Liver (tissue), 8 donors: ENCODE measurements at regions not wholly inside any gene's neighbourhood (a gene's known extent, or its start where the extent isn't known, plus 50 kb on each side); places are given as distances from the start of the nearest gene placed in this dataset.

ENCODE experiments used
- DNase-seq: peaks from one replicate; pipeline ENCODE4 v3.0.0-alpha.2; 2017; ENCODE audit warnings: low spot score
- H3K27ac ChIP-seq, 2 donors: one replicate each; pipeline ENCODE4 v1.7.0; 2013; ENCODE audit warnings: inconsistent platforms in 2 of 2, low read length in 2 of 2, control low read depth in 1 of 2, low read depth in 1 of 2, mild to moderate bottlenecking in 1 of 2
- H3K27me3 ChIP-seq, 4 donors: one replicate each; pipeline versions ENCODE4 v1.6.1 to v1.7.0; 2013; ENCODE audit warnings: low read length in 3 of 4, inconsistent platforms in 1 of 4, mild to moderate bottlenecking in 1 of 4, moderate library complexity in 1 of 4; ENCODE audit not compliant: control insufficient read depth in 4 of 4, insufficient read depth in 4 of 4
- H3K36me3 ChIP-seq, 4 donors: one replicate each; pipeline versions ENCODE4 v1.6.1 to v1.7.0; 2013; ENCODE audit warnings: low read length in 3 of 4, mild to moderate bottlenecking in 3 of 4, low read depth in 1 of 4, moderate library complexity in 1 of 4; ENCODE audit not compliant: control insufficient read depth in 4 of 4, insufficient read depth in 3 of 4
- H3K4me1 ChIP-seq, 4 donors: one replicate each; pipeline versions ENCODE4 v1.6.1 to v1.7.0; 2013; ENCODE audit warnings: low read length in 3 of 4, mild to moderate bottlenecking in 3 of 4, moderate library complexity in 1 of 4; ENCODE audit not compliant: control insufficient read depth in 4 of 4, insufficient read depth in 4 of 4
- H3K4me3 ChIP-seq, 3 donors: one replicate each; pipeline versions ENCODE4 v1.6.1 to v1.7.0; 2013; ENCODE audit warnings: low read length in 3 of 3, control low read depth in 1 of 3, low read depth in 1 of 3, mild to moderate bottlenecking in 1 of 3
- H3K9ac ChIP-seq, 2 donors: one replicate each; pipeline ENCODE4 v1.7.0; 2013; ENCODE audit warnings: low read length in 2 of 2, mild to moderate bottlenecking in 2 of 2, moderate library complexity in 2 of 2, control low read depth in 1 of 2, low read depth in 1 of 2
- H3K9me3 ChIP-seq, 4 donors: one replicate each; pipeline versions ENCODE4 v1.6.1 to v1.7.0; 2013; ENCODE audit warnings: low read length in 3 of 4; ENCODE audit not compliant: control insufficient read depth in 4 of 4
- EGR1 ChIP-seq, 2 donors: IDR thresholded peaks; 2 replicates each; pipeline ENCODE4 v1.6.1; 2016 to 2018; ENCODE audit warnings: antibody characterized with exemption in 2 of 2, low read depth in 2 of 2
- FOXA1 ChIP-seq: IDR thresholded peaks from 2 replicates; pipeline ENCODE4 v1.6.1; 2016; ENCODE audit warnings: antibody characterized with exemption
- GABPA ChIP-seq, 2 donors: IDR thresholded peaks in 1 of 2; conservative IDR thresholded peaks in 1 of 2; 2 replicates each; pipeline ENCODE4 v1.6.1; 2016; ENCODE audit warnings: antibody characterized with exemption in 2 of 2, mild to moderate bottlenecking in 1 of 2, moderate library complexity in 1 of 2
- HNF4A ChIP-seq, 2 donors: conservative IDR thresholded peaks; 2 replicates each; pipeline ENCODE4 v1.6.1; 2016; ENCODE audit warnings: antibody characterized with exemption in 2 of 2, mild to moderate bottlenecking in 2 of 2
- HNF4G ChIP-seq: IDR thresholded peaks from 2 replicates; pipeline ENCODE4 v1.6.1; 2016; ENCODE audit warnings: antibody characterized with exemption
- JUND ChIP-seq, 2 donors: IDR thresholded peaks; 2 replicates each; pipeline ENCODE4 v1.6.1; 2016; ENCODE audit warnings: antibody characterized with exemption in 2 of 2
- NR2F2 ChIP-seq: IDR thresholded peaks from 2 replicates; pipeline ENCODE4 v1.6.1; 2016; ENCODE audit warnings: antibody characterized with exemption
- RXRA ChIP-seq, 2 donors: IDR thresholded peaks; 2 replicates each; pipeline ENCODE4 v1.6.1; 2017 to 2018; ENCODE audit warnings: antibody characterized with exemption in 2 of 2, mild to moderate bottlenecking in 1 of 2
- SP1 ChIP-seq: IDR thresholded peaks from 2 replicates; pipeline ENCODE4 v1.6.1; 2018; ENCODE audit warnings: antibody characterized with exemption, mild to moderate bottlenecking
- YY1 ChIP-seq: IDR thresholded peaks from 2 replicates; pipeline ENCODE4 v1.6.1; 2016; ENCODE audit warnings: antibody characterized with exemption, mild to moderate bottlenecking
- WGBS: extraction: QIAGEN DNeasy Blood & Tissue Kit; methylation state at CpG from one replicate; pipeline ENCODE4 v1.1.7; 2013; 5-methylcytosine and 5-hydroxymethylcytosine counted together
- TF ChIP-seq, protein P1 (sequence below): IDR thresholded peaks from 2 replicates; pipeline ENCODE4 v1.6.1; 2016; ENCODE audit warnings: antibody characterized with exemption
- TF ChIP-seq, protein P2 (sequence below): fragments of 150-350 bp; IDR thresholded peaks from 2 replicates; pipeline ENCODE4 v1.5.1; 2017; ENCODE audit warnings: improper control_type of control experiment, low read depth, low read length; ENCODE audit not compliant: missing input control
- TF ChIP-seq, protein P3 (sequence below): IDR thresholded peaks from 2 replicates; pipeline ENCODE4 v1.6.1; 2016; ENCODE audit warnings: antibody characterized with exemption, mild to moderate bottlenecking
- TF ChIP-seq, protein P4 (sequence below): IDR thresholded peaks from 2 replicates; pipeline ENCODE4 v1.6.1; 2016; ENCODE audit warnings: antibody characterized with exemption
- TF ChIP-seq, protein P5 (sequence below): IDR thresholded peaks from 2 replicates; pipeline ENCODE4 v1.6.1; 2016; ENCODE audit warnings: antibody characterized with exemption
- donor health status: healthy.
- donor health status: healthy.
- donor health status: healthy.
- donor health status: healthy.
- donor health status: healthy.

DNA sequence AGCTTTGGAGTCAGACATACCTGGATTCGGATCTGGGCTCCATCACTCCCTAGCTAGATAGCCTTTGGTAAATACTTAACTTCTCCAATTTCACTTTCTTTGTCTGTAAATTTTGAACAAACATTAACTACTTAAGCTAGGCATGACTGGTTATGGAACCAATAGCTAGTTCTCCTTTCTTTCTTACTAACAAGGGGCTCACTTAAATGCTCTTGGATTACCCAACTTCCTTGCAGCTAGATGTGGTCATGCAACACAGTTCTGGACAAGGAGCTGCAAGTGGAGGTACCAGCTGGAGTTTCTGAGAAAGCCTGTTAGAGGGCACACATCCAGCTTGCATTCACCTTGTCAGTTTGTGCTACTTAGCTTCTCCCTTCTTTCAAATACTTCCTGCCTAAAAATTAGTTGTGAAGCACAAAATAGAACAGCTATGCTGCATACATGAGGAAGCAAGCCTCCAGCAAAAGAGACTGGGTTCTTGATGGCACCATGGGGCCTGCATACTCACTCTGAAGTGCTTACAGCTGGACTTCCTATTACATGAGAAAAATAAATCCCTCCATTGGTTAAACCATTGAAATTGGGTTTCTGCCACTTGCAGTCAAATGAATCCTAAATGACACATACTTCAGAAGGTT is 210.1 kb upstream of the EEA1 start:
- TF ChIP-seq SP1 (no peak), YY1 (no peak), GABPA (IDR thresholded peaks at IDR 0.05 in 1 of 2, conservative IDR thresholded peaks at IDR 0.05 in 1 of 2) (no peak), JUND (IDR thresholded peaks at IDR 0.05) (no peak), FOXA1 (no peak), HNF4A (conservative IDR thresholded peaks at IDR 0.05) (no peak), NR2F2 (no peak), RXRA (IDR thresholded peaks at IDR 0.05) (no peak), EGR1 (IDR thresholded peaks at IDR 0.05; ENCODE audit: low read depth in 2 of 2) (no peak)
- TF ChIP-seq, protein P1, sequence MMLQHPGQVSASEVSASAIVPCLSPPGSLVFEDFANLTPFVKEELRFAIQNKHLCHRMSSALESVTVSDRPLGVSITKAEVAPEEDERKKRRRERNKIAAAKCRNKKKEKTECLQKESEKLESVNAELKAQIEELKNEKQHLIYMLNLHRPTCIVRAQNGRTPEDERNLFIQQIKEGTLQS = no peak
- TF ChIP-seq, protein P2, sequence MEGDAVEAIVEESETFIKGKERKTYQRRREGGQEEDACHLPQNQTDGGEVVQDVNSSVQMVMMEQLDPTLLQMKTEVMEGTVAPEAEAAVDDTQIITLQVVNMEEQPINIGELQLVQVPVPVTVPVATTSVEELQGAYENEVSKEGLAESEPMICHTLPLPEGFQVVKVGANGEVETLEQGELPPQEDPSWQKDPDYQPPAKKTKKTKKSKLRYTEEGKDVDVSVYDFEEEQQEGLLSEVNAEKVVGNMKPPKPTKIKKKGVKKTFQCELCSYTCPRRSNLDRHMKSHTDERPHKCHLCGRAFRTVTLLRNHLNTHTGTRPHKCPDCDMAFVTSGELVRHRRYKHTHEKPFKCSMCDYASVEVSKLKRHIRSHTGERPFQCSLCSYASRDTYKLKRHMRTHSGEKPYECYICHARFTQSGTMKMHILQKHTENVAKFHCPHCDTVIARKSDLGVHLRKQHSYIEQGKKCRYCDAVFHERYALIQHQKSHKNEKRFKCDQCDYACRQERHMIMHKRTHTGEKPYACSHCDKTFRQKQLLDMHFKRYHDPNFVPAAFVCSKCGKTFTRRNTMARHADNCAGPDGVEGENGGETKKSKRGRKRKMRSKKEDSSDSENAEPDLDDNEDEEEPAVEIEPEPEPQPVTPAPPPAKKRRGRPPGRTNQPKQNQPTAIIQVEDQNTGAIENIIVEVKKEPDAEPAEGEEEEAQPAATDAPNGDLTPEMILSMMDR = no peak
- TF ChIP-seq, protein P3, sequence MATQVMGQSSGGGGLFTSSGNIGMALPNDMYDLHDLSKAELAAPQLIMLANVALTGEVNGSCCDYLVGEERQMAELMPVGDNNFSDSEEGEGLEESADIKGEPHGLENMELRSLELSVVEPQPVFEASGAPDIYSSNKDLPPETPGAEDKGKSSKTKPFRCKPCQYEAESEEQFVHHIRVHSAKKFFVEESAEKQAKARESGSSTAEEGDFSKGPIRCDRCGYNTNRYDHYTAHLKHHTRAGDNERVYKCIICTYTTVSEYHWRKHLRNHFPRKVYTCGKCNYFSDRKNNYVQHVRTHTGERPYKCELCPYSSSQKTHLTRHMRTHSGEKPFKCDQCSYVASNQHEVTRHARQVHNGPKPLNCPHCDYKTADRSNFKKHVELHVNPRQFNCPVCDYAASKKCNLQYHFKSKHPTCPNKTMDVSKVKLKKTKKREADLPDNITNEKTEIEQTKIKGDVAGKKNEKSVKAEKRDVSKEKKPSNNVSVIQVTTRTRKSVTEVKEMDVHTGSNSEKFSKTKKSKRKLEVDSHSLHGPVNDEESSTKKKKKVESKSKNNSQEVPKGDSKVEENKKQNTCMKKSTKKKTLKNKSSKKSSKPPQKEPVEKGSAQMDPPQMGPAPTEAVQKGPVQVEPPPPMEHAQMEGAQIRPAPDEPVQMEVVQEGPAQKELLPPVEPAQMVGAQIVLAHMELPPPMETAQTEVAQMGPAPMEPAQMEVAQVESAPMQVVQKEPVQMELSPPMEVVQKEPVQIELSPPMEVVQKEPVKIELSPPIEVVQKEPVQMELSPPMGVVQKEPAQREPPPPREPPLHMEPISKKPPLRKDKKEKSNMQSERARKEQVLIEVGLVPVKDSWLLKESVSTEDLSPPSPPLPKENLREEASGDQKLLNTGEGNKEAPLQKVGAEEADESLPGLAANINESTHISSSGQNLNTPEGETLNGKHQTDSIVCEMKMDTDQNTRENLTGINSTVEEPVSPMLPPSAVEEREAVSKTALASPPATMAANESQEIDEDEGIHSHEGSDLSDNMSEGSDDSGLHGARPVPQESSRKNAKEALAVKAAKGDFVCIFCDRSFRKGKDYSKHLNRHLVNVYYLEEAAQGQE = no peak
- TF ChIP-seq, protein P4, sequence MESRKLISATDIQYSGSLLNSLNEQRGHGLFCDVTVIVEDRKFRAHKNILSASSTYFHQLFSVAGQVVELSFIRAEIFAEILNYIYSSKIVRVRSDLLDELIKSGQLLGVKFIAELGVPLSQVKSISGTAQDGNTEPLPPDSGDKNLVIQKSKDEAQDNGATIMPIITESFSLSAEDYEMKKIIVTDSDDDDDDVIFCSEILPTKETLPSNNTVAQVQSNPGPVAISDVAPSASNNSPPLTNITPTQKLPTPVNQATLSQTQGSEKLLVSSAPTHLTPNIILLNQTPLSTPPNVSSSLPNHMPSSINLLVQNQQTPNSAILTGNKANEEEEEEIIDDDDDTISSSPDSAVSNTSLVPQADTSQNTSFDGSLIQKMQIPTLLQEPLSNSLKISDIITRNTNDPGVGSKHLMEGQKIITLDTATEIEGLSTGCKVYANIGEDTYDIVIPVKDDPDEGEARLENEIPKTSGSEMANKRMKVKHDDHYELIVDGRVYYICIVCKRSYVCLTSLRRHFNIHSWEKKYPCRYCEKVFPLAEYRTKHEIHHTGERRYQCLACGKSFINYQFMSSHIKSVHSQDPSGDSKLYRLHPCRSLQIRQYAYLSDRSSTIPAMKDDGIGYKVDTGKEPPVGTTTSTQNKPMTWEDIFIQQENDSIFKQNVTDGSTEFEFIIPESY = no peak
- TF ChIP-seq, protein P5, sequence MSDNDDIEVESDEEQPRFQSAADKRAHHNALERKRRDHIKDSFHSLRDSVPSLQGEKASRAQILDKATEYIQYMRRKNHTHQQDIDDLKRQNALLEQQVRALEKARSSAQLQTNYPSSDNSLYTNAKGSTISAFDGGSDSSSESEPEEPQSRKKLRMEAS = no peak

DNA sequence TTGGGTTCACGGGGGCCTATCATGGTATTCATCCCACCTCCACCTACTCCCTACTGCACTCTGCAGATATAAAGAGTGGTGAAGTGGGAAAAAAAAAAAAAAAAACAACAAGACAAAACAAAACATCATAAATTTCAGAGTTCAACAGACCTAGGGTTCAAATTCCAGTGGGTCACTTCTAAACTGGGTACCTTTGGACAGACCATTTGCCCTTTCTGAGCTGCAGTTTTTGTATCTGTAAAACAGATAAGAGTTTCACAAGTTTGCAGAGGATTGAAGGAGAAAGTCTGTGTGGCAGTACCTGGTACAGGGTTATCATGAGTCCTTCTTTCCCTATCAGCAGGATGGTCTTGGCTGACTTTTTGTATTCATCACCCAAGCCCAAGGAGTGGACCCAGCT is 211.2 kb upstream of the EEA1 start:
- no peak overlapping the region for H3K27ac ChIP-seq
- no peaks in the 10 kb centered on the region for H3K36me3 ChIP-seq
- H3K9me3 ChIP-seq = no peaks in the 10 kb centered on the region
- 98% methylated on average over 1 of the region's 1 CpG for WGBS
- TF ChIP-seq RXRA (IDR thresholded peaks at IDR 0.05) (peak; percentile 35 to 48), HNF4G (peak; percentile 58), HNF4A (conservative IDR thresholded peaks at IDR 0.05) (peak; percentile 80 to 89), JUND (IDR thresholded peaks at IDR 0.05) (no peak)
- H3K9ac ChIP-seq = no peak overlapping the region
- DNase-seq = no peak
- no peak overlapping the region for H3K4me3 ChIP-seq
- H3K4me1 ChIP-seq = peaks cover 1 to 49% (median 33%) of the 10 kb centered on the region in 4 donors
- H3K27me3 ChIP-seq = no peaks in the 10 kb centered on the region

More for the DNA sequence above, 210.1 kb upstream of the EEA1 start:
- Histone ChIP-seq H3K9ac (no peak overlapping the region), H3K36me3 (no peaks in the 10 kb centered on the region), H3K4me1 (peaks cover 5 to 54% (median 36%) of the 10 kb centered on the region in 4 donors), H3K27me3 (no peaks in the 10 kb centered on the region), H3K27ac (peak overlapping the region in 1 of 2 donors; percentile 28), H3K9me3 (no peaks in the 10 kb centered on the region), H3K4me3 (no peak overlapping the region)
- WGBS = 36% methylated on average over 1 of the region's 1 CpG
- DNase-seq = no peak
